ENCODE measurements at regions not wholly inside any gene's neighbourhood (a gene's known extent, or its start where the extent isn't known, plus 50 kb on each side); places are given as distances from the start of the nearest gene placed in this dataset.
"Not testable (repeated sequence)": the region's sequence is repeated elsewhere in the genome, so short reads cannot be mapped to it uniquely, and the experiment has no call there.

- DNase-seq (ENCODE audit: low read depth), result not testable (repeated sequence)
Measured at GRCh38 chr12:60234611-60235195, 638.9 kb downstream of the SLC16A7 start.

GRCh38 chr12:60235261-60235660 is 639.4 kb downstream of the SLC16A7 start:
- DNase-seq (ENCODE audit: low read depth), result no peak

GRCh38 chr12:60236416-60236815 is 640.6 kb downstream of the SLC16A7 start:
- DNase-seq (ENCODE audit: low read depth), result not testable (repeated sequence)

- DNase-seq (ENCODE audit: low read depth), result no peak
Measured at GRCh38 chr12:60240891-60241290, 645.1 kb downstream of the SLC16A7 start.

- no peak for DNase-seq (ENCODE audit: low read depth)
Measured at GRCh38 chr12:60251091-60251490, 655.3 kb downstream of the SLC16A7 start.

- DNase-seq (ENCODE audit: low read depth), result no peak
Measured at GRCh38 chr12:60252359-60253096, 656.7 kb downstream of the SLC16A7 start.

- no peak for DNase-seq (ENCODE audit: low read depth)
Measured at GRCh38 chr12:60255044-60255443, 659.2 kb downstream of the SLC16A7 start.

GRCh38 chr12:60257063-60257462 is 661.2 kb downstream of the SLC16A7 start:
- DNase-seq (ENCODE audit: low read depth), result peak; percentile 65

- DNase-seq (ENCODE audit: low read depth), result no peak
Measured at GRCh38 chr12:60259225-60259624, 663.4 kb downstream of the SLC16A7 start.

- DNase-seq (ENCODE audit: low read depth), result no peak
Measured at GRCh38 chr12:60262378-60262777, 666.5 kb downstream of the SLC16A7 start.

GRCh38 chr12:60263161-60263560 is 667.3 kb downstream of the SLC16A7 start:
- DNase-seq (ENCODE audit: low read depth), result no peak

- no peak for DNase-seq (ENCODE audit: low read depth)
Measured at GRCh38 chr12:60263836-60264493, 668.1 kb downstream of the SLC16A7 start.

- no peak for DNase-seq (ENCODE audit: low read depth)
Measured at GRCh38 chr12:60265741-60266140, 669.9 kb downstream of the SLC16A7 start.

GRCh38 chr12:60266381-60266852 is 670.6 kb downstream of the SLC16A7 start:
- DNase-seq (ENCODE audit: low read depth), result no peak

- no peak for DNase-seq (ENCODE audit: low read depth)
Measured at GRCh38 chr12:60269611-60270269, 673.9 kb downstream of the SLC16A7 start.

GRCh38 chr12:60271816-60272215 is 676.0 kb downstream of the SLC16A7 start:
- DNase-seq (ENCODE audit: low read depth), result no peak

- no peak for DNase-seq (ENCODE audit: low read depth)
Measured at GRCh38 chr12:60278209-60278608, 682.4 kb downstream of the SLC16A7 start.

- no peak for DNase-seq (ENCODE audit: low read depth)
Measured at GRCh38 chr12:60279221-60279620, 683.4 kb downstream of the SLC16A7 start.

GRCh38 chr12:60281522-60281921 is 685.7 kb downstream of the SLC16A7 start:
- DNase-seq (ENCODE audit: low read depth), result no peak

GRCh38 chr12:60290532-60290931 is 694.7 kb downstream of the SLC16A7 start:
- no peak for DNase-seq (ENCODE audit: low read depth)

- peak; percentile 54 for DNase-seq (ENCODE audit: low read depth)
Measured at GRCh38 chr12:60308366-60308991, 712.6 kb downstream of the SLC16A7 start.

All from myocyte (in vitro differentiated cells).